DND-41 (cell line): ENCODE measurements at regions not wholly inside any gene's neighbourhood (a gene's known extent, or its start where the extent isn't known, plus 50 kb on each side); places are given as distances from the start of the nearest gene placed in this dataset.

ENCODE experiments used
- ATAC-seq: fragments of 200-7000 bp; cut with Tn5 transposase; 3 replicates; pipeline ENCODE4 v1.9.1; 2021; ENCODE audit warnings: low read depth; ENCODE audit not compliant: insufficient read depth
- DNase-seq: peaks from one replicate; pipeline ENCODE4 v3.0.0-alpha.2; 2020
- H2AFZ ChIP-seq: 2 replicates; pipeline ENCODE4 v1.6.0; 2012; ENCODE audit warnings: low read depth, low read length
- H3K27ac ChIP-seq: 2 replicates; pipeline ENCODE4 v1.5.1; 2012; ENCODE audit warnings: low read length, inconsistent platforms
- H3K27me3 ChIP-seq: fragments of 200-600 bp; sonication (generic); 2 replicates; pipeline ENCODE4 v1.6.0; 2012; ENCODE audit warnings: low read length, mild to moderate bottlenecking, inconsistent platforms; ENCODE audit not compliant: insufficient read depth, poor library complexity
- H3K36me3 ChIP-seq: 2 replicates; pipeline ENCODE4 v1.5.1; 2012; ENCODE audit warnings: low read length, inconsistent platforms; ENCODE audit not compliant: insufficient read depth
- H3K4me1 ChIP-seq: 2 replicates; pipeline ENCODE4 v1.5.1; 2012; ENCODE audit warnings: mild to moderate bottlenecking, low read length; ENCODE audit not compliant: insufficient read depth
- H3K4me2 ChIP-seq: 2 replicates; pipeline ENCODE4 v1.6.0; 2012; ENCODE audit warnings: mild to moderate bottlenecking, moderate library complexity, low read length, inconsistent platforms; ENCODE audit not compliant: insufficient read depth
- H3K4me3 ChIP-seq, 2 experiments: fragments of 200-600 bp in 1 of 2; shearing (Covaris generic) in 1 of 2; 2 replicates each; pipeline ENCODE4 v1.5.1; 2012 to 2016; ENCODE audit warnings: inconsistent platforms in 2 of 2, low read length in 2 of 2, mild to moderate bottlenecking in 2 of 2, low read depth in 1 of 2, moderate library complexity in 1 of 2
- H3K79me2 ChIP-seq: 2 replicates; pipeline ENCODE4 v1.6.0; 2012; ENCODE audit warnings: low read length, inconsistent platforms; ENCODE audit not compliant: insufficient read depth
- H3K9ac ChIP-seq: 2 replicates; pipeline ENCODE4 v1.6.0; 2012; ENCODE audit warnings: low read depth, mild to moderate bottlenecking, inconsistent platforms, low read length, moderate library complexity
- H3K9me3 ChIP-seq: 2 replicates; pipeline ENCODE4 v1.5.1; 2012; ENCODE audit warnings: low read length, moderate library complexity, mild to moderate bottlenecking, inconsistent platforms; ENCODE audit not compliant: insufficient read depth, severe bottlenecking
- H4K20me1 ChIP-seq: 2 replicates; pipeline ENCODE4 v1.6.0; 2012; ENCODE audit warnings: low read length; ENCODE audit not compliant: insufficient read depth
- CTCF ChIP-seq: IDR thresholded peaks from 2 replicates; pipeline ENCODE4 v1.5.1; 2012; ENCODE audit warnings: borderline replicate concordance, low read length, moderate library complexity, mild to moderate bottlenecking; ENCODE audit not compliant: poor library complexity, severe bottlenecking; ENCODE audit errors: extremely low read depth
- EZH2 ChIP-seq: IDR thresholded peaks from 3 replicates; pipeline ENCODE4 v1.6.1; 2012; ENCODE audit warnings: borderline replicate concordance, low read depth, mild to moderate bottlenecking, moderate library complexity, low read length, inconsistent platforms; ENCODE audit not compliant: severe bottlenecking

GRCh38 chr2:235293061-235293460 lies 200.8 kb upstream of the AGAP1 start:
- Histone ChIP-seq H3K4me3 (no peak overlapping the region), H3K36me3 (no peaks in the 10 kb centered on the region), H3K79me2 (no peaks in the 10 kb centered on the region), H3K9me3 (no peaks in the 10 kb centered on the region), H3K27ac (no peak overlapping the region), H3K4me2 (no peak overlapping the region), H2AFZ (no peak overlapping the region), H4K20me1 (no peaks in the 10 kb centered on the region), H3K4me1 (no peaks in the 10 kb centered on the region), H3K27me3 (peaks cover 4% of the 10 kb centered on the region), H3K9ac (no peak overlapping the region)
- TF ChIP-seq EZH2 (no peak), CTCF (no peak)
- DNase-seq = no peak
- ATAC-seq = no peak

- ATAC-seq (no peak), DNase-seq (no peak)
- Histone ChIP-seq H4K20me1 (no peaks in the 10 kb centered on the region; the same call in 1 of the 2 replicates), H2AFZ (no peak overlapping the region), H3K4me1 (no peaks in the 10 kb centered on the region), H3K9me3 (no peaks in the 10 kb centered on the region), H3K36me3 (no peaks in the 10 kb centered on the region), H3K9ac (no peak overlapping the region), H3K27ac (no peak overlapping the region), H3K4me3 (no peak overlapping the region), H3K79me2 (no peaks in the 10 kb centered on the region), H3K4me2 (no peak overlapping the region), H3K27me3 (peaks cover 2% of the 10 kb centered on the region)
- TF ChIP-seq CTCF (no peak), EZH2 (no peak)
Measured at GRCh38 chr2:235295831-235296230, 198.0 kb upstream of the AGAP1 start.

GRCh38 chr2:235300368-235301201 lies 193.3 kb upstream of the AGAP1 start:
- H2AFZ ChIP-seq = no peak overlapping the region
- DNase-seq = no peak
- no peak overlapping the region for H3K4me3 ChIP-seq
- H3K27ac ChIP-seq = no peak overlapping the region
- no peak overlapping the region for H3K9ac ChIP-seq
- H3K27me3 ChIP-seq = no peaks in the 10 kb centered on the region
- no peaks in the 10 kb centered on the region for H3K36me3 ChIP-seq
- H3K4me1 ChIP-seq = no peaks in the 10 kb centered on the region
- TF ChIP-seq CTCF = no peak
- TF ChIP-seq EZH2 = no peak
- no peaks in the 10 kb centered on the region; the same call in 1 of the 2 replicates for H4K20me1 ChIP-seq
- H3K79me2 ChIP-seq = no peaks in the 10 kb centered on the region
- ATAC-seq = no peak
- H3K4me2 ChIP-seq = no peak overlapping the region
- no peaks in the 10 kb centered on the region for H3K9me3 ChIP-seq
